ENCODE measurements at regions not wholly inside any gene's neighbourhood (a gene's known extent, or its start where the extent isn't known, plus 50 kb on each side); places are given as distances from the start of the nearest gene placed in this dataset.

GRCh38 chr10:130761032-130761575 lies 550.4 kb downstream of the TCERG1L start:
- Histone ChIP-seq H3K27ac (ENCODE audit: insufficient read depth, low read length, poor library complexity, severe bottlenecking) (no peak overlapping the region), H3K27me3 (replicated peaks; ENCODE audit: control insufficient read depth, insufficient read depth, low read length, poor library complexity, severe bottlenecking) (no peaks in the 10 kb centered on the region), H3K36me3 (ENCODE audit: control insufficient read depth, insufficient read depth, low read length) (no peaks in the 10 kb centered on the region), H3K4me1 (ENCODE audit: control insufficient read depth, insufficient read depth, low read length, poor library complexity, severe bottlenecking) (no peaks in the 10 kb centered on the region), H3K4me3 (ENCODE audit: insufficient read depth, low read depth, low read length, poor library complexity, severe bottlenecking) (no peak overlapping the region), H3K9me3 (ENCODE audit: control insufficient read depth, low read length) (no peaks in the 10 kb centered on the region)
- no peak for DNase-seq

- H3K27me3 ChIP-seq (replicated peaks; ENCODE audit: control insufficient read depth, insufficient read depth, low read length, poor library complexity, severe bottlenecking), result no peaks in the 10 kb centered on the region
- DNase-seq, result no peak
- H3K36me3 ChIP-seq (ENCODE audit: control insufficient read depth, insufficient read depth, low read length), result no peaks in the 10 kb centered on the region
- no peak overlapping the region for H3K27ac ChIP-seq (ENCODE audit: insufficient read depth, low read length, poor library complexity, severe bottlenecking)
- H3K9me3 ChIP-seq (ENCODE audit: control insufficient read depth, low read length), result no peaks in the 10 kb centered on the region
- no peak overlapping the region for H3K4me3 ChIP-seq (ENCODE audit: insufficient read depth, low read depth, low read length, poor library complexity, severe bottlenecking)
- H3K4me1 ChIP-seq (ENCODE audit: control insufficient read depth, insufficient read depth, low read length, poor library complexity, severe bottlenecking), result no peaks in the 10 kb centered on the region
Observed at GRCh38 chr10:130761788-130762301, 549.7 kb downstream of the TCERG1L start.

- no peaks in the 10 kb centered on the region for H3K4me1 ChIP-seq (ENCODE audit: control insufficient read depth, insufficient read depth, low read length, poor library complexity, severe bottlenecking)
- H3K4me3 ChIP-seq (ENCODE audit: insufficient read depth, low read depth, low read length, poor library complexity, severe bottlenecking), result no peak overlapping the region
- no peaks in the 10 kb centered on the region for H3K36me3 ChIP-seq (ENCODE audit: control insufficient read depth, insufficient read depth, low read length)
- no peak overlapping the region for H3K27ac ChIP-seq (ENCODE audit: insufficient read depth, low read length, poor library complexity, severe bottlenecking)
- no peaks in the 10 kb centered on the region for H3K9me3 ChIP-seq (ENCODE audit: control insufficient read depth, low read length)
- H3K27me3 ChIP-seq (replicated peaks; ENCODE audit: control insufficient read depth, insufficient read depth, low read length, poor library complexity, severe bottlenecking), result no peaks in the 10 kb centered on the region
- no peak for DNase-seq
Observed at GRCh38 chr10:130762491-130762890, 549.0 kb downstream of the TCERG1L start.

- no peak for DNase-seq
- no peaks in the 10 kb centered on the region for H3K9me3 ChIP-seq (ENCODE audit: control insufficient read depth, low read length)
- H3K36me3 ChIP-seq (ENCODE audit: control insufficient read depth, insufficient read depth, low read length), result no peaks in the 10 kb centered on the region
- no peak overlapping the region for H3K27ac ChIP-seq (ENCODE audit: insufficient read depth, low read length, poor library complexity, severe bottlenecking)
- no peaks in the 10 kb centered on the region for H3K4me1 ChIP-seq (ENCODE audit: control insufficient read depth, insufficient read depth, low read length, poor library complexity, severe bottlenecking)
- H3K27me3 ChIP-seq (replicated peaks; ENCODE audit: control insufficient read depth, insufficient read depth, low read length, poor library complexity, severe bottlenecking), result no peaks in the 10 kb centered on the region
- H3K4me3 ChIP-seq (ENCODE audit: insufficient read depth, low read depth, low read length, poor library complexity, severe bottlenecking), result no peak overlapping the region
Observed at GRCh38 chr10:130763071-130763470, 548.5 kb downstream of the TCERG1L start.

GRCh38 chr10:130763491-130763890 lies 548.0 kb downstream of the TCERG1L start:
- H3K4me1 ChIP-seq (ENCODE audit: control insufficient read depth, insufficient read depth, low read length, poor library complexity, severe bottlenecking), result no peaks in the 10 kb centered on the region
- DNase-seq, result no peak
- H3K36me3 ChIP-seq (ENCODE audit: control insufficient read depth, insufficient read depth, low read length), result no peaks in the 10 kb centered on the region
- no peak overlapping the region for H3K27ac ChIP-seq (ENCODE audit: insufficient read depth, low read length, poor library complexity, severe bottlenecking)
- H3K9me3 ChIP-seq (ENCODE audit: control insufficient read depth, low read length), result no peaks in the 10 kb centered on the region
- no peaks in the 10 kb centered on the region for H3K27me3 ChIP-seq (replicated peaks; ENCODE audit: control insufficient read depth, insufficient read depth, low read length, poor library complexity, severe bottlenecking)
- no peak overlapping the region for H3K4me3 ChIP-seq (ENCODE audit: insufficient read depth, low read depth, low read length, poor library complexity, severe bottlenecking)

- H3K27ac ChIP-seq (ENCODE audit: insufficient read depth, low read length, poor library complexity, severe bottlenecking), result no peak overlapping the region
- DNase-seq, result no peak
- H3K27me3 ChIP-seq (replicated peaks; ENCODE audit: control insufficient read depth, insufficient read depth, low read length, poor library complexity, severe bottlenecking), result no peaks in the 10 kb centered on the region
- no peak overlapping the region for H3K4me3 ChIP-seq (ENCODE audit: insufficient read depth, low read depth, low read length, poor library complexity, severe bottlenecking)
- no peaks in the 10 kb centered on the region for H3K9me3 ChIP-seq (ENCODE audit: control insufficient read depth, low read length)
- H3K4me1 ChIP-seq (ENCODE audit: control insufficient read depth, insufficient read depth, low read length, poor library complexity, severe bottlenecking), result no peaks in the 10 kb centered on the region
- H3K36me3 ChIP-seq (ENCODE audit: control insufficient read depth, insufficient read depth, low read length), result no peaks in the 10 kb centered on the region
Observed at GRCh38 chr10:130764651-130765050, 546.9 kb downstream of the TCERG1L start.

GRCh38 chr10:130766071-130766470 lies 545.5 kb downstream of the TCERG1L start:
- Histone ChIP-seq H3K4me1 (ENCODE audit: control insufficient read depth, insufficient read depth, low read length, poor library complexity, severe bottlenecking) (no peaks in the 10 kb centered on the region), H3K27me3 (replicated peaks; ENCODE audit: control insufficient read depth, insufficient read depth, low read length, poor library complexity, severe bottlenecking) (no peaks in the 10 kb centered on the region), H3K4me3 (ENCODE audit: insufficient read depth, low read depth, low read length, poor library complexity, severe bottlenecking) (no peak overlapping the region), H3K36me3 (ENCODE audit: control insufficient read depth, insufficient read depth, low read length) (no peaks in the 10 kb centered on the region), H3K27ac (ENCODE audit: insufficient read depth, low read length, poor library complexity, severe bottlenecking) (no peak overlapping the region), H3K9me3 (ENCODE audit: control insufficient read depth, low read length) (no peaks in the 10 kb centered on the region)
- DNase-seq, result no peak

- DNase-seq, result no peak
- no peaks in the 10 kb centered on the region for H3K4me1 ChIP-seq (ENCODE audit: control insufficient read depth, insufficient read depth, low read length, poor library complexity, severe bottlenecking)
- no peaks in the 10 kb centered on the region for H3K9me3 ChIP-seq (ENCODE audit: control insufficient read depth, low read length)
- no peaks in the 10 kb centered on the region for H3K36me3 ChIP-seq (ENCODE audit: control insufficient read depth, insufficient read depth, low read length)
- no peak overlapping the region for H3K4me3 ChIP-seq (ENCODE audit: insufficient read depth, low read depth, low read length, poor library complexity, severe bottlenecking)
- no peak overlapping the region for H3K27ac ChIP-seq (ENCODE audit: insufficient read depth, low read length, poor library complexity, severe bottlenecking)
- H3K27me3 ChIP-seq (replicated peaks; ENCODE audit: control insufficient read depth, insufficient read depth, low read length, poor library complexity, severe bottlenecking), result no peaks in the 10 kb centered on the region
Observed at GRCh38 chr10:130767116-130767730, 544.3 kb downstream of the TCERG1L start.

- no peak for DNase-seq
- Histone ChIP-seq H3K9me3 (ENCODE audit: control insufficient read depth, low read length) (no peaks in the 10 kb centered on the region), H3K4me3 (ENCODE audit: insufficient read depth, low read depth, low read length, poor library complexity, severe bottlenecking) (no peak overlapping the region), H3K4me1 (ENCODE audit: control insufficient read depth, insufficient read depth, low read length, poor library complexity, severe bottlenecking) (no peaks in the 10 kb centered on the region), H3K36me3 (ENCODE audit: control insufficient read depth, insufficient read depth, low read length) (no peaks in the 10 kb centered on the region), H3K27ac (ENCODE audit: insufficient read depth, low read length, poor library complexity, severe bottlenecking) (no peak overlapping the region), H3K27me3 (replicated peaks; ENCODE audit: control insufficient read depth, insufficient read depth, low read length, poor library complexity, severe bottlenecking) (no peaks in the 10 kb centered on the region)
Observed at GRCh38 chr10:130769146-130770017, 542.1 kb downstream of the TCERG1L start.

Data from effector memory CD4-positive, alpha-beta T cell (primary cell).